K562 (cell line): ENCODE measurements at regions not wholly inside any gene's neighbourhood (a gene's known extent, or its start where the extent isn't known, plus 50 kb on each side); places are given as distances from the start of the nearest gene placed in this dataset.

Source experiments
- ATAC-seq: fragments of 200-7000 bp; cut with Tn5 transposase; 3 replicates; pipeline ENCODE4 v1.9.1; 2020; ENCODE audit warnings: moderate library complexity
- BruUV-seq: library from RNA; stranded (reverse); fragments of 400-500 nt; replicated peaks from 2 replicates; lab custom pipeline; 2021; lab: Mats Ljungman, UMichigan
- CTCF ChIA-PET: fragments of 300-600 bp; formaldehyde crosslinking; extraction: SDS; loops from one replicate; lab custom pipeline; 2021; ENCODE audit warnings: low intra/inter-chr PET ratio; lab: Yijun Ruan, JAX
- POLR2A ChIA-PET: fragments of 300-600, 350-650 bp; sonication (Branson Sonifier 250); formaldehyde crosslinking; extraction: SDS; loops from one replicate; lab custom pipeline; 2021; ENCODE audit warnings: antibody characterized with exemption, inconsistent platforms; lab: Yijun Ruan, JAX
- DNase-seq, 4 experiments: peaks; one replicate each; pipeline versions ENCODE4 v3.0.0 to v3.0.0-alpha.2; 2011 to 2018; ENCODE audit warnings: low spot score in 3 of 4, mixed read lengths in 3 of 4; ENCODE audit errors: extremely low read depth in 1 of 4
- FAIRE-seq: peaks from 2 replicates; lab custom pipeline; 2011; peaks lifted over from hg19 to GRCh38; lab: Jason Lieb, UNC
- H2AFZ ChIP-seq: 2 replicates; pipeline ENCODE4 v1.6.0; 2011; ENCODE audit warnings: low read depth, low read length, control low read depth, inconsistent platforms
- H3K27ac ChIP-seq: fragments of 200-600 bp; 3 replicates; pipeline ENCODE4 v1.8.0; 2011; ENCODE audit warnings: low read depth, mild to moderate bottlenecking, control low read depth, inconsistent platforms, low read length, moderate library complexity, mixed read lengths; ENCODE audit errors: extremely low read depth
- H3K27me3 ChIP-seq, 2 experiments: fragments of 300-600 bp in 1 of 2; 2 replicates in 1 of 2; 3 replicates in 1 of 2; pipeline versions ENCODE4 v1.6.0 to v1.8.0; 2011; ENCODE audit warnings: inconsistent platforms in 2 of 2, low read length in 2 of 2, mild to moderate bottlenecking in 1 of 2, mixed read lengths in 1 of 2, moderate library complexity in 1 of 2; ENCODE audit not compliant: control insufficient read depth in 2 of 2, insufficient read depth in 2 of 2
- H3K36me3 ChIP-seq: fragments of 300-600 bp; 3 replicates; pipeline ENCODE4 v1.8.0; 2011; ENCODE audit warnings: mild to moderate bottlenecking, low read length, inconsistent platforms; ENCODE audit not compliant: control insufficient read depth, insufficient read depth
- H3K4me1 ChIP-seq, 2 experiments: fragments of 200-600 bp in 1 of 2; replicated peaks in 1 of 2; 2 replicates in 1 of 2; 3 replicates in 1 of 2; pipeline versions ENCODE4 v1.5.1 to v1.8.0; 2011; ENCODE audit warnings: inconsistent platforms in 2 of 2, low read length in 2 of 2, mild to moderate bottlenecking in 1 of 2, mixed read lengths in 1 of 2, moderate library complexity in 1 of 2; ENCODE audit not compliant: control insufficient read depth in 2 of 2, insufficient read depth in 2 of 2
- H3K4me2 ChIP-seq: 2 replicates; pipeline ENCODE4 v1.6.1; 2011; ENCODE audit warnings: low read length, control low read depth, inconsistent platforms, mixed read lengths; ENCODE audit not compliant: insufficient read depth
- H3K4me3 ChIP-seq: fragments of 200-600 bp; sonication (generic), shearing (Covaris generic); 2 replicates; pipeline ENCODE4 v1.5.1; 2016; ENCODE audit warnings: control low read depth, inconsistent platforms
- H3K79me2 ChIP-seq: fragments of 200-600 bp; 3 replicates; pipeline ENCODE4 v1.8.0; 2011; ENCODE audit warnings: low read length, inconsistent platforms; ENCODE audit not compliant: control insufficient read depth, insufficient read depth
- H3K9ac ChIP-seq, 2 experiments: 2 replicates each; pipeline versions ENCODE4 v1.6.0 to v1.6.1; 2011; ENCODE audit warnings: low read depth in 2 of 2, low read length in 2 of 2, control low read depth in 1 of 2, inconsistent platforms in 1 of 2, mild to moderate bottlenecking in 1 of 2, mixed read lengths in 1 of 2; ENCODE audit not compliant: insufficient read depth in 1 of 2
- H3K9me1 ChIP-seq: one replicate; pipeline ENCODE4 v1.6.0; 2011; ENCODE audit warnings: inconsistent platforms, mild to moderate bottlenecking, low read length, moderate library complexity; ENCODE audit not compliant: control insufficient read depth, insufficient read depth
- H3K9me3 ChIP-seq: replicated peaks from 2 replicates; pipeline ENCODE4 v1.5.1; 2011; ENCODE audit warnings: low read depth, low read length, inconsistent platforms; ENCODE audit not compliant: control insufficient read depth, insufficient read depth
- H4K20me1 ChIP-seq: replicated peaks from 2 replicates; pipeline ENCODE4 v1.6.1; 2011; ENCODE audit warnings: low read length, inconsistent platforms, mixed read lengths; ENCODE audit not compliant: control insufficient read depth, insufficient read depth
- CREB3L1 ChIP-seq: fragments of 450-650 bp; IDR thresholded peaks from 2 replicates; pipeline ENCODE4 v1.6.1; 2014; ENCODE audit warnings: low read depth, mild to moderate bottlenecking, moderate library complexity, borderline replicate concordance
- CTCFL ChIP-seq: IDR thresholded peaks from 2 replicates; pipeline ENCODE4 v1.6.1; 2011; ENCODE audit warnings: borderline replicate concordance, low read depth, mild to moderate bottlenecking, moderate library complexity, low read length; ENCODE audit not compliant: insufficient read depth, poor library complexity, severe bottlenecking
- ETV1 ChIP-seq: fragments of 450-650 bp; conservative IDR thresholded peaks from 2 replicates; pipeline ENCODE4 v1.6.1; 2016; ENCODE audit warnings: missing genetic modification characterization, control low read depth, low read depth, missing compliant biosample characterization
- GMEB1 ChIP-seq: fragments of 250-450 bp; sonication (Bioruptor Pico); IDR thresholded peaks from 2 replicates; pipeline ENCODE4 v1.4.0; 2020; ENCODE audit warnings: mild to moderate bottlenecking
- MTA3 ChIP-seq: fragments of 450-650 bp; formaldehyde crosslinking; IDR thresholded peaks from 2 replicates; pipeline ENCODE4 v1.6.1; 2017; ENCODE audit warnings: mild to moderate bottlenecking, borderline replicate concordance
- MYNN ChIP-seq, 2 experiments: sonication (generic); formaldehyde crosslinking in 1 of 2; IDR thresholded peaks; 2 replicates each; pipeline versions ENCODE4 v1.5.0 to v1.6.1; 2016 to 2020; ENCODE audit warnings: antibody characterized with exemption in 1 of 2, missing genetic modification reagents in 1 of 2
- RFX1 ChIP-seq: fragments of 450-650 bp; IDR thresholded peaks from 2 replicates; pipeline ENCODE4 v1.6.1; 2016; ENCODE audit warnings: mild to moderate bottlenecking, moderate library complexity
- SREBF1 ChIP-seq: fragments of 150-350 bp; IDR thresholded peaks from 2 replicates; pipeline ENCODE4 v1.6.1; 2014; ENCODE audit warnings: antibody characterized with exemption, low read depth, low read length, borderline replicate concordance
- ZNF146 ChIP-seq: IDR thresholded peaks from one replicate; pipeline ENCODE4 v1.6.1; 2018; ENCODE audit warnings: missing compliant biosample characterization; ENCODE audit not compliant: unreplicated experiment
- ZNF280A ChIP-seq: fragments of 450-650 bp; IDR thresholded peaks from 2 replicates; pipeline ENCODE4 v1.6.1; 2018; ENCODE audit warnings: mild to moderate bottlenecking, low read depth; ENCODE audit not compliant: partially characterized antibody
- WGBS: fragments of 100-300 bp; shearing (Covaris generic); methylation state at CpG from one replicate; pipeline ENCODE4 v1.1.6; 2016; ENCODE audit warnings: low coverage, mixed read lengths; ENCODE audit not compliant: insufficient coverage; ENCODE audit errors: missing lambda C conversion rate; 5-methylcytosine and 5-hydroxymethylcytosine counted together
- in situ Hi-C: fragments of 300-500 bp; cut with MboI; formaldehyde crosslinking; loops from 4 replicates; pipeline ENCODE4 v1.15.0; 2018; ENCODE audit warnings: inconsistent platforms, mixed read lengths
- intact Hi-C: fragments of 100-400 bp; cut with micrococcal nuclease; formaldehyde crosslinking; loops from 2 replicates; pipeline ENCODE4 v1.14.2; 2022

- TF ChIP-seq ZNF280A (no peak), RFX1 (no peak), ETV1 (no peak), MTA3 (no peak), ZNF146 (CRISPR knock-in tag) (no peak)
These were observed 368.6 kb upstream of the C2CD4B start (continued) for GRCh38 chr15:62533687-62534086.

- no peak for FAIRE-seq
These were observed 369.9 kb upstream of the C2CD4B start for GRCh38 chr15:62534996-62535395.

More at GRCh38 chr15:62534996-62535395, 369.9 kb upstream of the C2CD4B start:
- no peaks in the 10 kb centered on the region for H3K36me3 ChIP-seq
- H3K27ac ChIP-seq, result no peak overlapping the region
- ChIA-PET CTCF (no interaction called here), POLR2A (no interaction called here)
- no peaks in the 10 kb centered on the region for H4K20me1 ChIP-seq
- H3K27me3 ChIP-seq, result peaks cover 0 to 10% of the 10 kb centered on the region in 2 experiments; a peak in 2 of 5 replicates
- H3K9me3 ChIP-seq, result no peaks in the 10 kb centered on the region
- H3K4me1 ChIP-seq, result no peaks in the 10 kb centered on the region
- no peaks in the 10 kb centered on the region for H3K79me2 ChIP-seq
- 0% methylated on average over 2 of the region's 2 CpGs for WGBS
- ATAC-seq, result no peak
- no peak overlapping the region for H3K4me3 ChIP-seq
- no peak overlapping the region for H3K9ac ChIP-seq
- TF ChIP-seq SREBF1 (no peak), MYNN (IDR thresholded peaks at IDR 0.05) (no peak), MYNN (CRISPR knock-in tag; IDR thresholded peaks at IDR 0.05) (no peak), GMEB1 (CRISPR knock-in tag) (no peak), CREB3L1 (no peak), CTCFL (no peak)
- intact Hi-C loops (no loop called here), in situ Hi-C loops (no loop called here)
- no TSS peak for BruUV-seq
- no peak for DNase-seq
- no peaks in the 10 kb centered on the region for H3K9me1 ChIP-seq
- H3K4me2 ChIP-seq, result no peak overlapping the region
- H2AFZ ChIP-seq, result no peak overlapping the region
